ENCODE measurements at regions not wholly inside any gene's neighbourhood (a gene's known extent, or its start where the extent isn't known, plus 50 kb on each side); places are given as distances from the start of the nearest gene placed in this dataset.
"Not testable (repeated sequence)": the region's sequence is repeated elsewhere in the genome, so short reads cannot be mapped to it uniquely, and the experiment has no call there.

- DNase-seq = no peak
Measured at GRCh38 chr21:19541602-19542001, 1138.0 kb upstream of the TMPRSS15 start.

- not testable (repeated sequence) for DNase-seq
Measured at GRCh38 chr21:19544493-19544892, 1140.9 kb upstream of the TMPRSS15 start.

- DNase-seq = no peak
Measured at GRCh38 chr21:19547951-19548840, 1144.6 kb upstream of the TMPRSS15 start.

- DNase-seq = no peak
Measured at GRCh38 chr21:19553919-19554615, 1150.5 kb upstream of the TMPRSS15 start.

- DNase-seq = no peak
Measured at GRCh38 chr21:19557046-19557445, 1153.5 kb upstream of the TMPRSS15 start.

- no peak for DNase-seq
Measured at GRCh38 chr21:19557488-19557887, 1153.9 kb upstream of the TMPRSS15 start.

- DNase-seq = no peak
Measured at GRCh38 chr21:19565587-19565986, 1162.0 kb upstream of the TMPRSS15 start.

GRCh38 chr21:19566975-19567374 lies 1163.4 kb upstream of the TMPRSS15 start:
- no peak for DNase-seq

- no peak for DNase-seq
Measured at GRCh38 chr21:19577381-19577780, 1173.8 kb upstream of the TMPRSS15 start.

- DNase-seq = no peak
Measured at GRCh38 chr21:19590044-19590443, 1186.5 kb upstream of the TMPRSS15 start.

GRCh38 chr21:19603011-19603593 lies 1199.5 kb upstream of the TMPRSS15 start:
- no peak for DNase-seq

GRCh38 chr21:19608101-19608621 lies 1204.6 kb upstream of the TMPRSS15 start:
- DNase-seq = peak; percentile 60

- no peak for DNase-seq
Measured at GRCh38 chr21:19609611-19610010, 1206.0 kb upstream of the TMPRSS15 start.

GRCh38 chr21:19621837-19622496 lies 1218.4 kb upstream of the TMPRSS15 start:
- DNase-seq = no peak

GRCh38 chr21:19640964-19641363 lies 1237.4 kb upstream of the TMPRSS15 start:
- DNase-seq = no peak

- DNase-seq = no peak
Measured at GRCh38 chr21:19648391-19648790, 1244.8 kb upstream of the TMPRSS15 start.

GRCh38 chr21:19683492-19683891 lies 1279.9 kb upstream of the TMPRSS15 start:
- DNase-seq = no peak

GRCh38 chr21:19684328-19684727 lies 1280.7 kb upstream of the TMPRSS15 start:
- DNase-seq = no peak

GRCh38 chr21:19692231-19692630 lies 1288.6 kb upstream of the TMPRSS15 start:
- DNase-seq = no peak

- DNase-seq = no peak
Measured at GRCh38 chr21:19695796-19696195, 1292.2 kb upstream of the TMPRSS15 start.

GRCh38 chr21:19700476-19700875 lies 1296.9 kb upstream of the TMPRSS15 start:
- no peak for DNase-seq

GRCh38 chr21:19702726-19703125 lies 1295.5 kb upstream of the NCAM2 start:
- DNase-seq = no peak

- DNase-seq = no peak
Measured at GRCh38 chr21:19704832-19705231, 1293.4 kb upstream of the NCAM2 start.
